Ovary (tissue), 7 donors: ENCODE measurements at regions not wholly inside any gene's neighbourhood (a gene's known extent, or its start where the extent isn't known, plus 50 kb on each side); places are given as distances from the start of the nearest gene placed in this dataset.

Experiments used
- DNase-seq, 5 donors: peaks; one replicate each; pipeline ENCODE4 v3.0.0-alpha.2; 2019 to 2020
- H3K27ac ChIP-seq, 2 donors: fragments of 200-600 bp; one replicate each; pipeline versions ENCODE4 v1.5.1 to v1.8.0; 2019 to 2022
- H3K27me3 ChIP-seq: fragments of 200-600 bp; one replicate; pipeline ENCODE4 v1.8.0; 2022
- H3K36me3 ChIP-seq: fragments of 200-600 bp; sonication (generic); one replicate; pipeline ENCODE4 v1.5.1; 2019
- H3K4me1 ChIP-seq: one replicate; pipeline ENCODE4 v1.8.1; 2013; ENCODE audit warnings: mild to moderate bottlenecking, moderate library complexity; ENCODE audit not compliant: insufficient read depth
- H3K4me3 ChIP-seq: fragments of 200-600 bp; sonication (generic); one replicate; pipeline ENCODE4 v1.5.1; 2017
- H3K9me3 ChIP-seq, 2 donors: fragments of 200-600 bp in 1 of 2; sonication (generic) in 1 of 2; one replicate each; pipeline versions ENCODE4 v1.5.1 to v1.8.1; 2013 to 2019; ENCODE audit warnings: mild to moderate bottlenecking in 1 of 2, moderate library complexity in 1 of 2
- EP300 ChIP-seq: sonication (generic); formaldehyde crosslinking; IDR thresholded peaks from one replicate; pipeline ENCODE4 v1.6.1; 2017; ENCODE audit warnings: antibody characterized with exemption
- POLR2A ChIP-seq: fragments of 450-650 bp; IDR thresholded peaks from one replicate; pipeline ENCODE4 v1.6.1; 2017; ENCODE audit warnings: antibody characterized with exemption, mild to moderate bottlenecking, moderate library complexity
- WGBS, 3 donors: extraction: QIAGEN DNeasy Blood & Tissue Kit in 1 of 3; methylation state at CpG; one replicate each; pipeline versions ENCODE4 v1.1.5 to v1.1.7; 2013 to 2017; 5-methylcytosine and 5-hydroxymethylcytosine counted together
- intact Hi-C, 4 donors: fragments of 100-400 bp; cut with DNase I; formaldehyde crosslinking; loops; one replicate each; pipeline versions ENCODE4 v1.11.0 to v1.15.1; 2022 to 2023
- TF ChIP-seq, protein P1 (sequence below), 3 donors: fragments of 450-650 bp in 2 of 3; fragments of 200-600 bp in 1 of 3; IDR thresholded peaks; one replicate each; pipeline versions ENCODE4 v1.5.1 to v1.8.0; 2016 to 2022; ENCODE audit warnings: antibody characterized with exemption in 3 of 3, mild to moderate bottlenecking in 1 of 3
- donor health status: DM: no; HTN: no; CAD: no; lungs with moderate emphysema.
- donor health status: DM: no; HTN: no; CAD: no.
- donor health status: Bipolar disorder and iron deficiency.
- donor health status: DM: no; HTN: no; CAD: no.
- donor health status: DM: yes; HTN: yes; CAD: no.

DNA sequence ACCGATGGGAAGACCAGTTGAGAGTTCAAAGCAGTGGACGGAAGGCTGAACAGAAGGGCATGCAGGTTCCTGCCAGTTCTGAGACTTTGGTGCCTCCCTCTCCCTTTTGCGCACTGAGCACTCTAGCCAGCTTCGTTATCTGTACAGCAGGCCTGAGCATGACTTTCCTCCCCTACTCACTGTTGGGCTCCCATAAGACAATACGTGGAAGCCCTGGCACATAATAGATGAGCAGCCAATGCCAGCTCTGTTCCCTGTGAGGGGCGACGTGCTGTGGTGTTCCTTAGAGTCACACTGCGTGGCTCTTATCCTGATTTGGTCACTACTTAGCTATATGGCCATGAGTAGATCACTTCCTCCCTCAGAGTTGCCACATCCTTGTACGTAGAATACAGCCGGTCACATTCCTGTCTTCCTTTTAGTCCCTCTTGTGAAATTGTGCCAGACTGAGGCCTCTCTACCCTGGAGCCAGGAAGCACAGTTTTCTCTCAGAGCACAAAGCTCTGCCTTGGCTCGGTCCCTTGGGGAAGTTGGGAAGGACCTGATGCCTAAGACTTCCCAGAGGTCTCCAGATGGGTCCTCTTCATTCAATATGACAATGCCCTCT lies 160.4 kb upstream of the MAMLD1 start:
- 75 to 84% (median 77%) methylated on average over 11 of the region's 11 CpGs for WGBS, 3 donors
- intact Hi-C loops: no loop called here
- H3K27ac ChIP-seq: no peak overlapping the region
- H3K4me1 ChIP-seq: no peaks in the 10 kb centered on the region
- DNase-seq: no peak
- TF ChIP-seq, protein P1, sequence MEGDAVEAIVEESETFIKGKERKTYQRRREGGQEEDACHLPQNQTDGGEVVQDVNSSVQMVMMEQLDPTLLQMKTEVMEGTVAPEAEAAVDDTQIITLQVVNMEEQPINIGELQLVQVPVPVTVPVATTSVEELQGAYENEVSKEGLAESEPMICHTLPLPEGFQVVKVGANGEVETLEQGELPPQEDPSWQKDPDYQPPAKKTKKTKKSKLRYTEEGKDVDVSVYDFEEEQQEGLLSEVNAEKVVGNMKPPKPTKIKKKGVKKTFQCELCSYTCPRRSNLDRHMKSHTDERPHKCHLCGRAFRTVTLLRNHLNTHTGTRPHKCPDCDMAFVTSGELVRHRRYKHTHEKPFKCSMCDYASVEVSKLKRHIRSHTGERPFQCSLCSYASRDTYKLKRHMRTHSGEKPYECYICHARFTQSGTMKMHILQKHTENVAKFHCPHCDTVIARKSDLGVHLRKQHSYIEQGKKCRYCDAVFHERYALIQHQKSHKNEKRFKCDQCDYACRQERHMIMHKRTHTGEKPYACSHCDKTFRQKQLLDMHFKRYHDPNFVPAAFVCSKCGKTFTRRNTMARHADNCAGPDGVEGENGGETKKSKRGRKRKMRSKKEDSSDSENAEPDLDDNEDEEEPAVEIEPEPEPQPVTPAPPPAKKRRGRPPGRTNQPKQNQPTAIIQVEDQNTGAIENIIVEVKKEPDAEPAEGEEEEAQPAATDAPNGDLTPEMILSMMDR (IDR thresholded peaks at IDR 0.05): no peak
- no peak for TF ChIP-seq EP300
- TF ChIP-seq POLR2A: no peak
- H3K27me3 ChIP-seq: no peaks in the 10 kb centered on the region
- no peaks in the 10 kb centered on the region for H3K9me3 ChIP-seq
- H3K4me3 ChIP-seq: no peak overlapping the region
- H3K36me3 ChIP-seq: no peaks in the 10 kb centered on the region

DNA sequence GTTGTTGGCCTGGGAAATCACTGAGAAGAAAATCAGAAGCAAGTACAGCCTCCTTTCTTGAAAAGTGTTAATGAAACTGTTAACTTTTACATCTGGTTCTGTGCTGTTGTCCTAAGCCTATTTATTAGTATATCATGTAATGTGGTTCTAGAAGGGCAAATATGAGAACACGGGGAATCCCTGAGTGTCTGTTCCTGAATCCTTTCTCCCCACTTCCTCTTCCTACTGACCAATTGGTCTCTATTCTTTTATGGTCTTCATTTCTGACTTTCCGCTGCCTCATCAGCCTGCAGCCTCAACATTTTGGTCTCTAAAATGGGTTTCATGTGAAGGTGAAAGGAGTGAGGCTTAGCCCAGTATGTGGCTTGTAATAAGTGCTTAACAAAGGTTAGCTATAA lies 159.9 kb upstream of the MAMLD1 start:
- TF ChIP-seq POLR2A: no peak
- H3K36me3 ChIP-seq: no peaks in the 10 kb centered on the region
- no peaks in the 10 kb centered on the region for H3K9me3 ChIP-seq
- no peak overlapping the region for H3K4me3 ChIP-seq
- H3K4me1 ChIP-seq: no peaks in the 10 kb centered on the region
- DNase-seq: no peak
- intact Hi-C loops: no loop called here
- H3K27me3 ChIP-seq: no peaks in the 10 kb centered on the region
- H3K27ac ChIP-seq: no peak overlapping the region
- 82 to 85% (median 82%) methylated on average over 2 of the region's 2 CpGs for WGBS, 3 donors

DNA sequence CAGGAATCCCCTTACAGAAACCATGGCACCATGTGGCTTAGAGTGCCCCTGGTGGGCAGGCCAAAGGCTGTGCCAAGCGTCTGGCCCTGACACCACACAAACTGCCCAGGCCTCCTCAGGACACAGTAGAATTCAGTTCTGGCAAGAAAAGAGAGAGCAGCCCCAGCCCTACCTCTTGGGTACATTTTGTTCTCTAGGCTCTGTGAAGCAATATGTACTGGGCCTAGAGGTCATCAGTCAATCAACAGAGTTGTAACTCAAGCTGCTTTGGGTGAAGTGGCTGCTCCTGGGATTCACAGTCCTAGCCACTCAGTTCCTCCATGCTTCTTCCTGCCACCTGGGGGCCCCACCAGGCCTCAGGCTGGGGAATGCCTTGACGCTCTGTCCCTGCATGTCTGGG lies 158.1 kb upstream of the MAMLD1 start:
- TF ChIP-seq POLR2A (no peak), EP300 (no peak)
- TF ChIP-seq, protein P1 (IDR thresholded peaks at IDR 0.05): no peak
- no peak overlapping the region for H3K27ac ChIP-seq
- intact Hi-C loops: no loop called here
- 62 to 90% (median 70%) methylated on average over 2 of the region's 2 CpGs for WGBS, 3 donors
- H3K4me1 ChIP-seq: no peaks in the 10 kb centered on the region
- no peak for DNase-seq
- H3K4me3 ChIP-seq: no peak overlapping the region
- H3K27me3 ChIP-seq: no peaks in the 10 kb centered on the region
- H3K9me3 ChIP-seq: no peaks in the 10 kb centered on the region
- H3K36me3 ChIP-seq: no peaks in the 10 kb centered on the region

DNA sequence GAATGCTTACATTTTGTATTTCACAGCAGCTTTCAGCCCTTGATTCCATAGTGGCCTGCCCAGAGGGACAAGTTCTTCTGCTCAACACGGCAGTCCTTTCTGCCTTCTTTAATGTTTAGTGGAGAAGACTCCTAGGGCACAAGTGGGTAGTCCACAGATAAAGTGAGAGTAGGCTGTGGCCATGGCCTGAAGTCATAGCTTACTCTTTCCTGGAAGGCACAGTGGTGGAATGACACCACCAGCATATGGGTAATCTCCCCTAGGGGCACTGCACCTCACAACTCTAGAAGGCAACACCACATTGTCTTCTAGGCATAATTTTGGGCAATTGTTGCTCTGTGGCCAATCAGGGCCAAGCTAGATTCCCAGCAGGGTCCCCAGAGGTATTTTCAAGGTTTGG lies 155.4 kb upstream of the MAMLD1 start:
- 79 to 100% (median 85%) methylated on average over 1 of the region's 1 CpG for WGBS, 3 donors
- no peak overlapping the region for H3K27ac ChIP-seq
- H3K27me3 ChIP-seq: no peaks in the 10 kb centered on the region
- DNase-seq: no peak
- no peaks in the 10 kb centered on the region for H3K9me3 ChIP-seq
- no peaks in the 10 kb centered on the region for H3K36me3 ChIP-seq
- intact Hi-C loops: no loop called here
- no peaks in the 10 kb centered on the region for H3K4me1 ChIP-seq
- no peak overlapping the region for H3K4me3 ChIP-seq
- TF ChIP-seq POLR2A: no peak
- TF ChIP-seq, protein P1 (IDR thresholded peaks at IDR 0.05): no peak
- TF ChIP-seq EP300: no peak

DNA sequence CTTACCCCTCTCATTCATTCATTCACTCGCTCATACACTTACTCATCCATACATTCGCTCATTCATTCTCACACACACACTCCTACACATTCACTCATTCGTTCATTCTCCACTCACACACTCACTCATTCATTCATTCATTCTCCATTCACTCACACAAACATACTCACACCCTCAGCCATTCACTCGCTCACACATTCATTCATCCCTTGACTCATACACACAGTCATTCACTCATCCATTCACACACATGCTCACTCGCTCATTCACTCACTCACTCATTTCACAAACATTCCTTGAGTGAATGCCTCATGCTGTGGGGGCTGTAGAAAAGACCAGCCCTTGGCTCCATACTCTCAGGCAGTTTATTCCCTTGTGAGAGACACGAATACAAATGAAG lies 151.1 kb upstream of the MAMLD1 start:
- no peak for DNase-seq
- Histone ChIP-seq H3K27ac (no peak overlapping the region), H3K4me1 (peaks cover 2% of the 10 kb centered on the region), H3K4me3 (no peak overlapping the region), H3K36me3 (no peaks in the 10 kb centered on the region), H3K9me3 (no peaks in the 10 kb centered on the region), H3K27me3 (no peaks in the 10 kb centered on the region)
- intact Hi-C loops: no loop called here
- TF ChIP-seq, protein P1 (IDR thresholded peaks at IDR 0.05): no peak
- no peak for TF ChIP-seq EP300
- no peak for TF ChIP-seq POLR2A
- WGBS, 3 donors: 71 to 80% (median 76%) methylated on average over 6 of the region's 6 CpGs
